ENCODE measurements at regions not wholly inside any gene's neighbourhood (a gene's known extent, or its start where the extent isn't known, plus 50 kb on each side); places are given as distances from the start of the nearest gene placed in this dataset.

DNA sequence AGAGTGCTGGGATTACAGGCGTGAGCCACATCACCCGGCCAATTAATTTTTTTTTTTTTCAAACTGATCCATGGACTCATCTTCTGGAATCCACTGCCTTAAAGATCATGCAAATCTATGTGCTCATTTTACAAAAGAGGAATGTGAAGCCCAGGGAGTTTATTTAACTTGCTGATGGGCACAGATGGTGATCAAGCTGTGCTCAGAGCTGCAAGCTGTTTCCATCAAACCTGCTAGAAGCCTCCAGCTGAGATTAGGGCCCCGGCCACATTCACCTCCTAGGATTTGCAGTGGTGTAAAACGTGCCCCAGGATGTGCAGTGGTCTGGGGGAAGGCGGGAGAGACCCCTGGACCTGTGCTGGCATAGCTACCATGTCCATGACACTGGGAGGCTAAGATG lies 56.1 kb upstream of the TUT7 start:
- no peak for TF ChIP-seq POLR2AphosphoS5 (IDR thresholded peaks at IDR 0.05; ENCODE audit: low read depth, low read length)
- no peak for TF ChIP-seq TAF1 (IDR thresholded peaks at IDR 0.05; ENCODE audit: borderline replicate concordance, low read depth, low read length)
- no peak for TF ChIP-seq POLR2A (IDR thresholded peaks at IDR 0.05; ENCODE audit: low read depth, low read length)

All from GM12892 (cell line).